ENCODE measurements at regions not wholly inside any gene's neighbourhood (a gene's known extent, or its start where the extent isn't known, plus 50 kb on each side); places are given as distances from the start of the nearest gene placed in this dataset.

DNA sequence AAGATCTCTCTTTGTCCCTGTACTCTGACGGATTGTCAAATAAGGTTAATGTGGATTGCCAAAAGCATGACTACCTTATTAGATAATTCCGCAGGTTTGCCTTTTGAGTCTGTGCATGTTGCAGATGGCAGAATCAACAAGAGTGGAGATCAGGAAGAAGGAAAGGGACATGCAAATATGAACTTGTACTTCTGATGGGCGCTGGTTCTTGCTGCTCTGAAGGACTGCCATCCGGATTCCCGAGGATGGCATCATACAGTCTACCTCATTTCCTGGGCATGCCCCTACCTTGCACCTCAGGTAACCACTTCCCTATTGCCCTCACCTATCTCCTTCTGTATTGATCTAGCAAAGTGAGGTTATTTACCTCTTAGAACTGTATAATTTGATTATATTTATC lies 504.2 kb downstream of the ACTL7B start:
- H3K27ac Mint-ChIP-seq (ENCODE audit: unreplicated experiment): no peak overlapping the region
- Histone ChIP-seq H3K4me3 (ENCODE audit: low read depth, low read length) (no peak overlapping the region), H3K27me3 (replicated peaks; ENCODE audit: control insufficient read depth, insufficient read depth, low read length) (no peaks in the 10 kb centered on the region; the same call in 1 of the 2 replicates), H3K4me1 (no peaks in the 10 kb centered on the region), H3K9me3 (no peaks in the 10 kb centered on the region), H3K36me3 (ENCODE audit: control insufficient read depth, insufficient read depth, low read length) (no peaks in the 10 kb centered on the region)
- CTCF ChIA-PET: no interaction called here
- DNase-seq: no peak
- no peak overlapping the region for H3K4me3 Mint-ChIP-seq (ENCODE audit: unreplicated experiment)
- POLR2A ChIA-PET: no interaction called here
- H3K27me3 Mint-ChIP-seq (ENCODE audit: insufficient read depth, unreplicated experiment): no peaks in the 10 kb centered on the region
- no TSS peak for BruUV-seq (replicated peaks)
- TF ChIP-seq, protein P1, sequence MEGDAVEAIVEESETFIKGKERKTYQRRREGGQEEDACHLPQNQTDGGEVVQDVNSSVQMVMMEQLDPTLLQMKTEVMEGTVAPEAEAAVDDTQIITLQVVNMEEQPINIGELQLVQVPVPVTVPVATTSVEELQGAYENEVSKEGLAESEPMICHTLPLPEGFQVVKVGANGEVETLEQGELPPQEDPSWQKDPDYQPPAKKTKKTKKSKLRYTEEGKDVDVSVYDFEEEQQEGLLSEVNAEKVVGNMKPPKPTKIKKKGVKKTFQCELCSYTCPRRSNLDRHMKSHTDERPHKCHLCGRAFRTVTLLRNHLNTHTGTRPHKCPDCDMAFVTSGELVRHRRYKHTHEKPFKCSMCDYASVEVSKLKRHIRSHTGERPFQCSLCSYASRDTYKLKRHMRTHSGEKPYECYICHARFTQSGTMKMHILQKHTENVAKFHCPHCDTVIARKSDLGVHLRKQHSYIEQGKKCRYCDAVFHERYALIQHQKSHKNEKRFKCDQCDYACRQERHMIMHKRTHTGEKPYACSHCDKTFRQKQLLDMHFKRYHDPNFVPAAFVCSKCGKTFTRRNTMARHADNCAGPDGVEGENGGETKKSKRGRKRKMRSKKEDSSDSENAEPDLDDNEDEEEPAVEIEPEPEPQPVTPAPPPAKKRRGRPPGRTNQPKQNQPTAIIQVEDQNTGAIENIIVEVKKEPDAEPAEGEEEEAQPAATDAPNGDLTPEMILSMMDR (IDR thresholded peaks at IDR 0.05; ENCODE audit: insufficient read depth in 1 of 2, low read depth in 1 of 2, low read length in 1 of 2, severe bottlenecking in 1 of 2, unreplicated experiment in 1 of 2): no peak
- H3K9me3 Mint-ChIP-seq (ENCODE audit: unreplicated experiment): no peaks in the 10 kb centered on the region
- intact Hi-C loops (cut with micrococcal nuclease; ENCODE audit: unreplicated experiment): no loop called here
- no peaks in the 10 kb centered on the region for H3K4me1 Mint-ChIP-seq (ENCODE audit: low read depth, unreplicated experiment)
- H3K36me3 Mint-ChIP-seq (ENCODE audit: insufficient read depth, unreplicated experiment): peaks cover 6% of the 10 kb centered on the region

DNA sequence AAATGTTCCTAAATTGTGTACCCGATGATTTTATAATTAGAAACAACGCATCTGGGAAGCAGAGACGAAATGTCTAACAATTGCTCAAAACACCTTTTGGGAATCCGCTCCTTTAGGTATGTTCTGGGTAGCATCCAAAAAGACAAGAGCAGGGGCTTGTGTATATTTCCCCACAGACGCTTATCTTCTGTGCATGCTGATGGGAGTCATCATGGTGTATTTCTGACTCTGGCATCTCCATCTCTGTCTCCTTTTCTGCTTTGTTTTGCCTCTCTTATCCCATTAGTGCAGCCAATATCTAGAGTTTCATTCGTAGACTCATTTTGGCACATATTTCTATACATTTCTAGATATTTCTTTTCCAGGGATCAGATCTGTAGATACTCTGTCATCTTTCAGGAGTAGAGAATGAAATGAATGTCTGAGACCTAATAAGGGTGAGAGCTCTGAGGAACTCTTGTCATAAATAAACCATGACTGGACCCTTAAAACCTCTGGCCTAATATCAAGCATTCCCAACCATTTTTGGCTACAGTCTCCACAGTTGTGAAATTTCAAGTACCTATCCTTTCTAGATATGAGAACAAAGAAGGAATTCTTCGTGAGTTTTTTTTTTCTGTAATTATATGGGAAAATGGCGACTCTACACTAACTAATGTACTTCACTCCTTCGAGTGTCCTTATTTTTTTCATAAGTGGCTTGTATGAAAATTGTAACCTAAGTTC lies 508.2 kb downstream of the ACTL7B start:
- Mint-ChIP-seq H3K4me3 (ENCODE audit: unreplicated experiment) (no peak overlapping the region), H3K4me1 (ENCODE audit: low read depth, unreplicated experiment) (no peaks in the 10 kb centered on the region), H3K36me3 (ENCODE audit: insufficient read depth, unreplicated experiment) (no peaks in the 10 kb centered on the region), H3K27me3 (ENCODE audit: insufficient read depth, unreplicated experiment) (no peaks in the 10 kb centered on the region), H3K27ac (ENCODE audit: unreplicated experiment) (no peak overlapping the region), H3K9me3 (ENCODE audit: unreplicated experiment) (no peaks in the 10 kb centered on the region)
- no peaks in the 10 kb centered on the region for H3K36me3 ChIP-seq (ENCODE audit: control insufficient read depth, insufficient read depth, low read length)
- intact Hi-C loops (cut with micrococcal nuclease; ENCODE audit: unreplicated experiment): no loop called here
- BruUV-seq (replicated peaks): no TSS peak
- no peaks in the 10 kb centered on the region for H3K9me3 ChIP-seq
- no peak overlapping the region for H3K4me3 ChIP-seq (ENCODE audit: low read depth, low read length)
- no peaks in the 10 kb centered on the region for H3K4me1 ChIP-seq
- DNase-seq: no peak
- TF ChIP-seq, protein P1 (IDR thresholded peaks at IDR 0.05; ENCODE audit: insufficient read depth in 1 of 2, low read depth in 1 of 2, low read length in 1 of 2, severe bottlenecking in 1 of 2, unreplicated experiment in 1 of 2): no peak
- no peaks in the 10 kb centered on the region; the same call in 1 of the 2 replicates for H3K27me3 ChIP-seq (replicated peaks; ENCODE audit: control insufficient read depth, insufficient read depth, low read length)
- ChIA-PET CTCF (interaction anchor here (0.7 kb wide), 1 partner anchor 709 kb away, joined by 3 read pairs; no protein-coding TSS in a partner anchor), POLR2A (no interaction called here)

DNA sequence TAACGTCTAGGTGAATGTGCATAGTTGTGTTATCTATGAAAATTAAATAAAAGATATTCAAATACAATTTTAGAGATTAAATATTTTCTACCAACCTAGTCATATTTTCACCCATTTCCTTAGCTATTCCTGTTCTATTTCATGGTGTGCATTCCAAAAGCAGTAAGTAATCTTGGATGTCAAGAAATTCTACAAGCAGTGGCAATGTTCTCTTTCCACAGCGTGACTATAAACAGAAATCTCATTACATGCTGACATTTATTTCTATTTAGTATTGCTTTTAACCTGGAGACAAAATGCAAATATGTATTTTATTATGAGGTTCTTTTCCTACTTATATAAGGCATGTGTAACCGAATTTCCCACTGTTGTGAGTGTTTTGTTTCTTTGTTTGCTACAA lies 510.0 kb downstream of the ACTL7B start:
- Mint-ChIP-seq H3K27ac (ENCODE audit: unreplicated experiment) (no peak overlapping the region), H3K27me3 (ENCODE audit: insufficient read depth, unreplicated experiment) (no peaks in the 10 kb centered on the region), H3K9me3 (ENCODE audit: unreplicated experiment) (no peaks in the 10 kb centered on the region), H3K36me3 (ENCODE audit: insufficient read depth, unreplicated experiment) (no peaks in the 10 kb centered on the region), H3K4me1 (ENCODE audit: low read depth, unreplicated experiment) (peaks cover 7% of the 10 kb centered on the region), H3K4me3 (ENCODE audit: unreplicated experiment) (no peak overlapping the region)
- ChIA-PET CTCF (no interaction called here), POLR2A (no interaction called here)
- TF ChIP-seq, protein P1 (IDR thresholded peaks at IDR 0.05; ENCODE audit: insufficient read depth in 1 of 2, low read depth in 1 of 2, low read length in 1 of 2, severe bottlenecking in 1 of 2, unreplicated experiment in 1 of 2): no peak
- no peak overlapping the region for H3K4me3 ChIP-seq (ENCODE audit: low read depth, low read length)
- no peaks in the 10 kb centered on the region for H3K36me3 ChIP-seq (ENCODE audit: control insufficient read depth, insufficient read depth, low read length)
- H3K27me3 ChIP-seq (replicated peaks; ENCODE audit: control insufficient read depth, insufficient read depth, low read length): no peaks in the 10 kb centered on the region; the same call in 1 of the 2 replicates
- no peak for DNase-seq
- H3K9me3 ChIP-seq: no peaks in the 10 kb centered on the region
- intact Hi-C loops (cut with micrococcal nuclease; ENCODE audit: unreplicated experiment): no loop called here
- BruUV-seq (replicated peaks): no TSS peak
- peaks cover 9% of the 10 kb centered on the region for H3K4me1 ChIP-seq

Measured in Caco-2 (cell line).